GM12878 (cell line): ENCODE measurements at regions not wholly inside any gene's neighbourhood (a gene's known extent, or its start where the extent isn't known, plus 50 kb on each side); places are given as distances from the start of the nearest gene placed in this dataset.

Experiments
- ATAC-seq: fragments of 200-7000 bp; cut with Tn5 transposase; 3 replicates; pipeline ENCODE4 v1.9.1; 2020; ENCODE audit warnings: mild to moderate bottlenecking, moderate library complexity
- BruUV-seq: library from RNA; stranded (reverse); fragments of 400-500 nt; replicated peaks from 2 replicates; lab custom pipeline; 2021; lab: Mats Ljungman, UMichigan
- CTCF ChIA-PET: fragments of 300-600 bp; sonication (Branson Sonifier 250); formaldehyde crosslinking; extraction: SDS; loops from one replicate; lab custom pipeline; 2021; ENCODE audit warnings: inconsistent platforms; lab: Yijun Ruan, JAX
- POLR2A ChIA-PET: fragments of 350-600 bp; formaldehyde crosslinking; extraction: SDS; loops from one replicate; lab custom pipeline; 2021; ENCODE audit warnings: inconsistent platforms; lab: Charles Lee
- RAD21 ChIA-PET: fragments of 300-600 bp; sonication (Branson Sonifier 250); formaldehyde crosslinking; loops from one replicate; lab custom pipeline; 2023; ENCODE audit warnings: antibody characterized with exemption; ENCODE audit not compliant: unreplicated experiment; lab: Charles Lee
- SMC1A ChIA-PET: fragments of 300-600 bp; sonication (Branson Sonifier 250); formaldehyde crosslinking; loops from one replicate; lab custom pipeline; 2023; ENCODE audit not compliant: unreplicated experiment, uncharacterized antibody; lab: Charles Lee
- DNase-seq: peaks from one replicate; pipeline ENCODE4 v3.0.0-alpha.2; 2011; ENCODE audit warnings: low read depth, low spot score
- FAIRE-seq: peaks from 3 replicates; lab custom pipeline; 2011; peaks lifted over from hg19 to GRCh38; lab: Jason Lieb, UNC
- H2AFZ ChIP-seq: 2 replicates; pipeline ENCODE4 v1.6.0; 2011; ENCODE audit warnings: low read depth, low read length, control low read depth; ENCODE audit not compliant: control insufficient read depth
- H3K27ac ChIP-seq: 2 replicates; pipeline ENCODE4 v1.5.1; 2011; ENCODE audit warnings: control low read depth; ENCODE audit not compliant: control insufficient read depth, insufficient read depth
- H3K27me3 ChIP-seq, 2 experiments: replicated peaks in 1 of 2; 2 replicates each; pipeline versions ENCODE4 v1.6.0 to v1.6.1; 2011; ENCODE audit warnings: low read length in 1 of 2; ENCODE audit not compliant: control insufficient read depth in 2 of 2, insufficient read depth in 2 of 2
- H3K36me3 ChIP-seq, 2 experiments: 2 replicates each; pipeline ENCODE4 v1.5.1; 2011; ENCODE audit warnings: low read length in 1 of 2; ENCODE audit not compliant: control insufficient read depth in 2 of 2, insufficient read depth in 2 of 2
- H3K4me1 ChIP-seq: 2 replicates; pipeline ENCODE4 v1.6.1; 2011; ENCODE audit warnings: mild to moderate bottlenecking, low read length, moderate library complexity, mixed read lengths; ENCODE audit not compliant: control insufficient read depth, insufficient read depth
- H3K4me2 ChIP-seq: 2 replicates; pipeline ENCODE4 v1.6.0; 2011; ENCODE audit warnings: control low read depth; ENCODE audit not compliant: control insufficient read depth, insufficient read depth
- H3K4me3 ChIP-seq: fragments of 200-600 bp; sonication (generic); 2 replicates; pipeline ENCODE4 v1.5.1; 2016
- H3K79me2 ChIP-seq: 2 replicates; pipeline ENCODE4 v1.6.0; 2011; ENCODE audit warnings: low read length; ENCODE audit not compliant: control insufficient read depth, insufficient read depth
- H3K9ac ChIP-seq: 2 replicates; pipeline ENCODE4 v1.8.0; 2011; ENCODE audit warnings: low read length, control low read depth, mixed read lengths; ENCODE audit not compliant: control insufficient read depth, insufficient read depth
- H3K9me3 ChIP-seq: replicated peaks from 3 replicates; pipeline ENCODE4 v1.5.1; 2011; ENCODE audit warnings: mild to moderate bottlenecking, low read length; ENCODE audit not compliant: control insufficient read depth, insufficient read depth
- H4K20me1 ChIP-seq: 2 replicates; pipeline ENCODE4 v1.6.0; 2011; ENCODE audit not compliant: control insufficient read depth, insufficient read depth
- BACH1 ChIP-seq: fragments of 450-650 bp; IDR thresholded peaks from 2 replicates; pipeline ENCODE4 v1.6.1; 2017; ENCODE audit warnings: mild to moderate bottlenecking, borderline replicate concordance
- CHD4 ChIP-seq: fragments of 200-600 bp; sonication (generic); IDR thresholded peaks from 2 replicates; pipeline ENCODE4 v1.6.1; 2016; ENCODE audit warnings: mild to moderate bottlenecking
- FOXK2 ChIP-seq: fragments of 450-650 bp; IDR thresholded peaks from 2 replicates; pipeline ENCODE4 v1.6.1; 2017; ENCODE audit warnings: mild to moderate bottlenecking, moderate library complexity
- IKZF1 ChIP-seq: fragments of 450-650 bp; conservative IDR thresholded peaks from 2 replicates; pipeline ENCODE4 v1.6.1; 2017; ENCODE audit warnings: antibody characterized with exemption, mild to moderate bottlenecking
- IRF4 ChIP-seq: IDR thresholded peaks from 2 replicates; pipeline ENCODE4 v1.6.1; 2011; ENCODE audit warnings: low read depth, low read length
- MLLT1 ChIP-seq: fragments of 450-650 bp; IDR thresholded peaks from 2 replicates; pipeline ENCODE4 v1.6.1; 2016; ENCODE audit warnings: mild to moderate bottlenecking
- NBN ChIP-seq: fragments of 450-650 bp; IDR thresholded peaks from 2 replicates; pipeline ENCODE4 v1.6.1; 2016
- NFYB ChIP-seq: IDR thresholded peaks from 2 replicates; pipeline ENCODE4 v1.6.1; 2011; ENCODE audit warnings: low read depth, mild to moderate bottlenecking, low read length, improper control_type of control experiment, moderate library complexity; ENCODE audit not compliant: insufficient read depth
- REST ChIP-seq: IDR thresholded peaks from 2 replicates; pipeline ENCODE4 v1.6.1; 2012; ENCODE audit warnings: mild to moderate bottlenecking, low read depth, low read length
- RUNX3 ChIP-seq: IDR thresholded peaks from 2 replicates; pipeline ENCODE4 v1.6.1; 2012; ENCODE audit warnings: low read length, inconsistent platforms
- SKIL ChIP-seq: fragments of 450-650 bp; IDR thresholded peaks from 2 replicates; pipeline ENCODE4 v1.6.1; 2017; ENCODE audit warnings: mild to moderate bottlenecking, low read depth, inconsistent platforms; ENCODE audit not compliant: poor library complexity, severe bottlenecking
- TARDBP ChIP-seq: IDR thresholded peaks from 2 replicates; pipeline ENCODE4 v1.6.1; 2016; ENCODE audit warnings: borderline replicate concordance
- ZNF592 ChIP-seq: fragments of 450-650 bp; IDR thresholded peaks from 2 replicates; pipeline ENCODE4 v1.6.1; 2017; ENCODE audit warnings: mild to moderate bottlenecking, moderate library complexity
- WGBS: methylation state at CpG from one replicate; pipeline ENCODE4 v1.1.6; 2016; ENCODE audit warnings: low lambda C conversion rate; ENCODE audit not compliant: insufficient replicate concordance, insufficient coverage; ENCODE audit errors: missing lambda C conversion rate; 5-methylcytosine and 5-hydroxymethylcytosine counted together
- in situ Hi-C: fragments of 300-500 bp; cut with MboI; formaldehyde crosslinking; loops from 9 replicates; pipeline ENCODE4 v1.14.3; 2018; ENCODE audit warnings: mixed read lengths
- intact Hi-C: fragments of 100-400 bp; cut with micrococcal nuclease; formaldehyde crosslinking; loops from one replicate; pipeline ENCODE4 v1.14.2; 2022; ENCODE audit not compliant: unreplicated experiment

- TF ChIP-seq NFYB (no peak), ZNF592 (no peak), RUNX3 (no peak)
- TF ChIP-seq, all 136 proteins: peak for 0
Observed at GRCh38 chr7:34452363-34452762, 205.7 kb upstream of the NPSR1 start (continued).

- no TSS peak for BruUV-seq
- no peak for FAIRE-seq
- H3K36me3 ChIP-seq, result no peaks in the 10 kb centered on the region
- in situ Hi-C loops (no loop called here), intact Hi-C loops (no loop called here)
- H3K9ac ChIP-seq, result no peak overlapping the region
- H2AFZ ChIP-seq, result no peak overlapping the region
- no peak overlapping the region for H3K4me3 ChIP-seq
- ChIA-PET RAD21 (no interaction called here), CTCF (no interaction called here), SMC1A (no interaction called here), POLR2A (no interaction called here)
- no peaks in the 10 kb centered on the region for H3K4me1 ChIP-seq
- H3K4me2 ChIP-seq, result no peak overlapping the region
- ATAC-seq, result no peak
- WGBS, result 23% methylated on average over 2 of the region's 2 CpGs
- H3K79me2 ChIP-seq, result no peaks in the 10 kb centered on the region
- no peak overlapping the region for H3K27ac ChIP-seq
- no peak for DNase-seq
- H4K20me1 ChIP-seq, result no peaks in the 10 kb centered on the region
- no peaks in the 10 kb centered on the region for H3K9me3 ChIP-seq
- H3K27me3 ChIP-seq, result no peaks in the 10 kb centered on the region
- no peak for TF ChIP-seq REST
- no peak for TF ChIP-seq RUNX3
- no peak for TF ChIP-seq NBN
- no peak for TF ChIP-seq NFYB
- TF ChIP-seq IRF4, result no peak
- TF ChIP-seq TARDBP, result no peak
- TF ChIP-seq MLLT1, result no peak
- no peak for TF ChIP-seq IKZF1
- TF ChIP-seq CHD4, result no peak
- TF ChIP-seq FOXK2, result no peak
- TF ChIP-seq SKIL, result no peak
- no peak for TF ChIP-seq BACH1
Observed at GRCh38 chr7:34453150-34453549, 204.9 kb upstream of the NPSR1 start.
